Large intestine (tissue), 3 donors: ENCODE measurements at regions not wholly inside any gene's neighbourhood (a gene's known extent, or its start where the extent isn't known, plus 50 kb on each side); places are given as distances from the start of the nearest gene placed in this dataset.

ENCODE experiments used
- DNase-seq, 2 donors: peaks; one replicate each; pipeline versions ENCODE4 v3.0.0 to v3.0.0-alpha.2; 2013
- H3K27ac ChIP-seq: one replicate; pipeline ENCODE4 v1.5.1; 2013; ENCODE audit warnings: low read length
- H3K27me3 ChIP-seq: 2 replicates; pipeline ENCODE4 v1.6.1; 2013; ENCODE audit warnings: low read length; ENCODE audit not compliant: control insufficient read depth, insufficient read depth
- H3K36me3 ChIP-seq: 2 replicates; pipeline ENCODE4 v1.6.1; 2013; ENCODE audit warnings: low read length; ENCODE audit not compliant: control insufficient read depth, insufficient read depth
- H3K4me1 ChIP-seq: one replicate; pipeline ENCODE4 v1.6.1; 2013; ENCODE audit warnings: low read length; ENCODE audit not compliant: control insufficient read depth, insufficient read depth
- H3K4me3 ChIP-seq: one replicate; pipeline ENCODE4 v1.5.1; 2013; ENCODE audit warnings: low read length
- H3K9me3 ChIP-seq: one replicate; pipeline ENCODE4 v1.6.1; 2013; ENCODE audit warnings: mild to moderate bottlenecking, low read depth, low read length, moderate library complexity; ENCODE audit not compliant: control insufficient read depth
- WGBS: methylation state at CpG from one replicate; pipeline ENCODE4 v1.1.5; 2013; ENCODE audit warnings: low lambda C conversion rate; ENCODE audit not compliant: insufficient coverage; 5-methylcytosine and 5-hydroxymethylcytosine counted together

DNA sequence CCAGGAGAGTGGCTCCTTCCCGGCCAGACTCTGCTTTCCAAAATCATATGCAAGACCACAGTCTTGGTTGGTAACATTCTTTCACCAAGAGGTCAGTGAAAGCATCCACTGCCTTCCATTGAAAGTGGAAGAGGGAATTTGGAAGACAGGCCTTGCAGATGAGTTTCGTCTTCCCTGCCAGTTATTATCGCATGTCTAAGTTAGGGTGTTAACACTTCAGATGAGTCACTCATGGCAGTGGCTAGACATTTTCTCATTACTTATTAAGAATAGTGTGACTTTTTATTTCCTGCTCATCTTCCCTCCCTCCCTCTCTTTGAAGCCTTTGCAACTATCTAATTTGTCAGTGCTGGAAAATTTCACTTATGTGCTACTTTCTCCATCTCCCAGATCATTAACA lies 102.9 kb upstream of the EPB41L3 start:
- Histone ChIP-seq H3K4me1 (peaks cover 2% of the 10 kb centered on the region), H3K27me3 (no peaks in the 10 kb centered on the region), H3K4me3 (no peak overlapping the region), H3K36me3 (no peaks in the 10 kb centered on the region), H3K27ac (no peak overlapping the region), H3K9me3 (no peaks in the 10 kb centered on the region)
- no peak for DNase-seq
- no CpG with 5 or more reads among the region's 3 CpGs for WGBS

DNA sequence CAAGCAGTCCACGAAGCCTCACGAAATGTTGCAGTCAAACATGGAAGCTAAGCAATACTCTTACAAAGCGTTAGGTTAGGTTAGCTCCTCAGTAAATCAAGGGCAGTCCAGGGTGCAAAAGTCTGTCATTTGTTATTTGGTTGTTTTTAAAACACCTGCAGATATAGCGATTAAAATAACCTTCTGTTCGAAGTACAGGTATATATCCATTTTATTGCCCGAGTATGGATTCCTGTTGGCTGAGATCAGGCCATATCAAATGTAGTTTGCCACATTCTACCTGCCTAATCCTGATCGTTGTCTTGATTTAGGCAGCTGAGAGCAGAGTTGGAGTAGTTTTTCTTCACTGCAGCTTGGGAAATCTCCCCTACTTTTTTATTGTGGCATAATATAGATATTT lies 99.5 kb upstream of the EPB41L3 start:
- peaks cover 2% of the 10 kb centered on the region for H3K4me1 ChIP-seq
- no peaks in the 10 kb centered on the region for H3K9me3 ChIP-seq
- H3K27me3 ChIP-seq: no peaks in the 10 kb centered on the region
- H3K36me3 ChIP-seq: no peaks in the 10 kb centered on the region
- DNase-seq: no peak
- H3K4me3 ChIP-seq: no peak overlapping the region
- 80% methylated on average over 1 of the region's 7 CpGs for WGBS
- no peak overlapping the region for H3K27ac ChIP-seq

DNA sequence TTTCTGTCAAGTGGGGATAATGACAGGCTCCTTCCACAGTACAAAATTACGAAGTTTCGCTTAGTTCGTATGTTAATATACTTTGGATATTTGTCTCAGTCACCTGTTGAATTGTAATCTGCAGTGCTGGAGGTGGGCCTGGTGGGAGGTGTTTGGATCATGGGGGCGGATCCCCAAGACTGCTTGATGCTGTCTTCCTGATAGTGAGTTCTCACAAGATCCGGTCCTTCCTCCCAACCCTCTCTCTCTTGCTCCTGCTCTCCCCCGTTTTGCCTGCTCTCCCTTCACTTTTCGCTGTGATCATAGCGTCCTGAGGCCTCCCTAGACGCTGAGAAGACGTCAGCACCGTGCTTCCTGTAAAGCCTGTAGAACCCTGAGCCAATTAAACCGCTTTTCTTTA lies 97.1 kb upstream of the EPB41L3 start:
- peaks cover 2% of the 10 kb centered on the region for H3K4me1 ChIP-seq
- no peaks in the 10 kb centered on the region for H3K9me3 ChIP-seq
- WGBS: 65% methylated on average over 7 of the region's 12 CpGs
- no peaks in the 10 kb centered on the region for H3K27me3 ChIP-seq
- DNase-seq: no peak
- no peak overlapping the region for H3K27ac ChIP-seq
- no peak overlapping the region for H3K4me3 ChIP-seq
- no peaks in the 10 kb centered on the region for H3K36me3 ChIP-seq

DNA sequence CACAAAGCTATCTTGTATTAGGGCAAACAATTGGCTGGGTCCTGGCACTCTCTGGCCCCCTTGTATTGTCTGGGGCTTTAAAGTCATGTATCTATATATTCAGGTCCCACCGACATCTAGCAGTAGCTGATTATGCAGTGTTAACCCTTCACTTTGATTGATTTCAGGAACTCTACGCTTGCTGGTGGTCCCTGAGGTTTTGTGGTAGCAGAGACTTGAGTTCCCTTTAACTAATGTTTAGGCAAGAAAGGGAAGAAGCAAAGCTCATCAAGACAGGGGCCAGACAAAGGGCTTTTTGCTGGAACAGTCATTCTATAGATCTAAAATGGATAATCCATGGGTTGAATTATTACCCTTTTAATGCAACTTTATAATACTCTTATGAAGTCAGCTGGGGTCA lies 95.3 kb upstream of the EPB41L3 start:
- Histone ChIP-seq H3K36me3 (no peaks in the 10 kb centered on the region), H3K4me3 (no peak overlapping the region), H3K27ac (no peak overlapping the region), H3K27me3 (no peaks in the 10 kb centered on the region), H3K9me3 (no peaks in the 10 kb centered on the region), H3K4me1 (no peaks in the 10 kb centered on the region)
- no peak for DNase-seq
- no CpG with 5 or more reads among the region's 2 CpGs for WGBS

DNA sequence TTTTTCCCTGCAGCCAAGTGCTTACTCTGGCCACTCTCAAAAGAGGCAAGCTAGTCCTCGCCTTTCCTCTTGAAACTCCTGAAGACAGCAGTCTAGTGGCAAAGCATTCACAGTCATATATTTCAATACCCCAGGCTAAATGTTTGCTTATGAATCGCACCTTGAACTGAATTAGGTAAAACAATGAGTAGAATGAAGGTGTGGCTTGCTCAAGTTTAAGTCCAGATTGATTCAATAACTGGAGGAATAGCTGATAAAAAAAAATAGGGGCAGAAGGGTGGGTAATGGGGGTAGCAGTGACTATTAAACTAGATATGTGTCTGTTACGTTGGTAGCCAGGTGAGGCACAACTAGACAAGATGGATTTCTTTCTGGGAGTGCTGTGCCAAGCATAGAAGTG lies 88.2 kb upstream of the EPB41L3 start:
- Histone ChIP-seq H3K27me3 (no peaks in the 10 kb centered on the region), H3K4me3 (no peak overlapping the region), H3K4me1 (peaks cover 11% of the 10 kb centered on the region), H3K36me3 (no peaks in the 10 kb centered on the region), H3K27ac (no peak overlapping the region), H3K9me3 (no peaks in the 10 kb centered on the region)
- 57% methylated on average over 1 of the region's 3 CpGs for WGBS
- no peak for DNase-seq

DNA sequence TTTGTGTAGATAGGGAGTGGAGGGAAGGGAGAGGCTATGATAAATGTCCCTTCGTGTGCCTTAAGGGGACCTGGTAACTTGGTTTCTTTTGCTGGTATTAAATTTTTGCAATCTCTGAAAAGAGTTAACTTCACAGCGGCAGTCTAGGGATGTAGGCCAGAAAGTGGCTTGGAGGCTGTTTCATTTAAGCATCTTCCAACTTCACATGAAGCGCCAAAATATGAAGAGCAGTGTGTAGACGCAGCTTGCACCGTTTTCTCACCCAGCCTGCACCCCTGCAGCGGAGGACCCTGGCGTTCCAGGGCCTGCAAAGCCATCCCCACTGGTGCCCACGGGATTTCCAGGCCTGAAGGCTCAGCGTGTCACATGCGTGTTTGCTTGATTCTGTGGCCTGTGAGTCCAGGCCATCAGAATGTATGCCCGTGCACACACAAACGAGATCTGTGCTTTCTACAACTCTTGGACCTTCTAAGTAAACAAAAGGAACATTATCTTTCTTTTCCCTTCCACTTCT lies 87.2 kb upstream of the EPB41L3 start:
- Histone ChIP-seq H3K4me3 (no peak overlapping the region), H3K36me3 (no peaks in the 10 kb centered on the region), H3K4me1 (peaks cover 22% of the 10 kb centered on the region), H3K27me3 (no peaks in the 10 kb centered on the region), H3K9me3 (no peaks in the 10 kb centered on the region), H3K27ac (no peak overlapping the region)
- DNase-seq: peak in 1 of 2 donors; percentile 16
- WGBS: no CpG with 5 or more reads among the region's 12 CpGs

DNA sequence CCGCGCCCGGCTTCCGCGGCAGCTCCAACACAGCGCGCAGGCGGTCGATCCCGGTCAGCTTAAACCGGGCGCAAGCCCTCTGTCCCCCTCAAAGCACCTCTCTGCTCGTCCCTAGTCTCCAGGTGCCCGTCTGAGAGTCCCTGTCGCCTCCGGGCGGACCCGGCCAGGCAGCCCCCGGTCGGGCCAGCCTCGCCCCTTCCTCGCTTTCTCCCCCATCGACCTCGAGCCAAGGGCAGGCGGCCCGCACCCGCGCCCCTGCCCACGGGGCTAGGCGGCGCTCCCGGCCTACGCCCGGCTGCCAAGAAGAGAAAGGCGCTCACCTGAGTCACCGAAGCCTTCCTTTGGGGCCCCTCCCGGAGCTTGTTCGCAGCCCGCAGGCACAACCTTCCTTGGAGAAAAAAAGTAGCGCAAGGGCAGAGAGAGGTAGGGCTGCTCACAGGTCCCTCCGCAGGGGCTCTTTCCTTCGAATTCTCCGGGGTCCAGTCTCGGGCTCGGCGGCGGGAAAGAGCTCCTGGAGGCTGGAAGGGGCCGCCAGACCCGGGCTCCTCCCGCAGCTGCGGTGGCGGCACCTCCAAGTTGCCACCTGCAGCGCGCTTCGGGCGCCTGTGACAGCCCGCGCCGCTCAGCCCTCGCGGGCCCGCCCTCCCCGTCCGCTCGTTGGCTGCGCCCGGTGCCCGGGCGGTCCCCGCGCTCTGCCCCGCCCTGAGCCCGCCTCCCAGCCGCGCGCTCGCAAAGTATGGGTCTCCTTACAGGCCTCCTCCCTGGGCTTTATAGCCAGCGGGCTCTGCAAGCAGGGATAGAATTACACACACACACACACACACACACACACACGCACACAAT lies 86.5 kb upstream of the EPB41L3 start:
- H3K27me3 ChIP-seq: no peaks in the 10 kb centered on the region

DNA sequence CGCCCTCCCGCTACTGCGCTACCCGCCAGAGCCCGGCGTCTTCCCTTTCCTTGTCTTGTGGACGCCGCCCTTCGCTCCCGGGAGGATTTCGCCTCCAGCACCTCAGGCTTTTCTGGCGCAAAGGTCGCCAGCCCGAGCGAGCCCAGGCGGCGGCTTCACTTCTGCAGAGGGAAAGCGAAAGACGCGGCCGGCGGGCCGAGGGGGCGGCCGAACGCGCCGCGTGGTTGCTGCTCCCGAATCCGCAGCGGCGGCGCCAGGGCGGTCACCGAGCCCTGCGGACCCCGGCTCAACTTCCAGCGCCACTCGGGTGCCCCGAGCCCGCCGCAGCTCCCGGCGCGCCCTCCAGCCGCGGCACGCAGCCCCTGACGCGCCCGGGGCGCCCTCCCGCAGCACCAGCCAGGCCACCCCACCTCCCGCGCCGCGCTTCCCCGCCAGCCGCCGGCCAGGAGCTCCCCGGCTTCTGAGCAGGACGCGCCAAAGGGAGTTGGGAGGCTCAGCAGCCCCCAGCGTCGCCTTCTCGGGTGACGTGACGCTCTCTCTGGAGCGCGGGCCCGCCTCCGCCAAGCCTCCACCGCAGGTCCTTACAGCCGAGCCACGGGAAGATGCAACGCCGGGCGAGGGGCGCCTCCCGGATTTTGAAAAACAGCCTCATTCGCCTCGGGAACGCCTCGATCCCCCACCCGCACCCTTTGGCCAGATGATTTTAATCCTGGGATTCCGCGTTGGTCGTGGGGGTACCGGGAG lies 84.9 kb upstream of the EPB41L3 start:
- Histone ChIP-seq H3K36me3 (no peaks in the 10 kb centered on the region), H3K4me3 (peak overlapping the region; percentile 73), H3K9me3 (no peaks in the 10 kb centered on the region), H3K4me1 (peaks cover 24% of the 10 kb centered on the region), H3K27ac (peak overlapping the region; percentile 93), H3K27me3 (no peaks in the 10 kb centered on the region)
- peak; percentile 80 to 93 for DNase-seq
- WGBS: no CpG with 5 or more reads among the region's 90 CpGs

More for the DNA sequence above, 86.5 kb upstream of the EPB41L3 start:
- H3K9me3 ChIP-seq: no peaks in the 10 kb centered on the region
- peak; percentile 83 to 92 for DNase-seq
- peak overlapping the region; percentile 93 for H3K27ac ChIP-seq
- H3K4me1 ChIP-seq: peaks cover 24% of the 10 kb centered on the region
- no peaks in the 10 kb centered on the region for H3K36me3 ChIP-seq
- H3K4me3 ChIP-seq: peak overlapping the region; percentile 73
- WGBS: no CpG with 5 or more reads among the region's 79 CpGs

DNA sequence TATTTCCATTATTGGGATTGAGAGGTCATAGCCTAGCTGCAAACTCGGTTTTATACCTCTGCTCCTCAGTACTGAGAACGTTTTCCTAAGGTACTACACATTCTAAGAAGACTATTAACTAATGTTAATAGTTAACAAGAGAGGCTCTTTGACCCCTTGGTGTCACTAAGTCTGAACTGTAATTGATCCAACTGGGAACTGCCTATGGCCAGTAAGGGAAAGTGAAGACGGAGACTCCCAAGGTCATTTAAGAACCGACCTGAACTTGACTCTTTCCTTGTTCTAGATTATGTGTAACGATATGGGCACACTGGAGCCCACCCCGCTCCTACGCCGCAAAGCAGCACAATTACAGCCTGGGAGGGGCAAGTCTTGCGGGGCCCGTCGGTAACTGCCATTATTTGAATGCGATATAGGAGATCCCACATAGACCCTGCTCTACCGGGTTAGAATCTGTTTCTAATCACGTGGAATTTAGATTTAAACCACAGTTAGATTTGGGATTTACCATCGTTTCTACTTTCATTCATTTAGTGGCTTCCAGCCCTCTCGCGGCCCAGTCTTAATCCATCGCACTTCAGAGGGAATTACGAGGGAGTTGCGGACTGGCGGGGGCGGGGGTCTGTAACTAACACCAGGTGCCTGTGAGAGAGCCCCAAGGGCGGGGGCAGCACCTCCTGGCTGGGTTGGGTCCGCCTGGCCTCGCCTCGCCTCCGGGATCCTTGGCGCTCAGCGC lies 84.1 kb upstream of the EPB41L3 start:
- Histone ChIP-seq H3K4me1 (peaks cover 24% of the 10 kb centered on the region), H3K4me3 (peak overlapping the region; percentile 73), H3K36me3 (no peaks in the 10 kb centered on the region), H3K27ac (peak overlapping the region; percentile 93), H3K27me3 (no peaks in the 10 kb centered on the region), H3K9me3 (no peaks in the 10 kb centered on the region)
- DNase-seq: peak; percentile 73 to 93
- 0% methylated on average over 1 of the region's 29 CpGs for WGBS
